ENCODE measurements at regions not wholly inside any gene's neighbourhood (a gene's known extent, or its start where the extent isn't known, plus 50 kb on each side); places are given as distances from the start of the nearest gene placed in this dataset.
"Not testable (repeated sequence)": the region's sequence is repeated elsewhere in the genome, so short reads cannot be mapped to it uniquely, and the experiment has no call there.

- not testable (repeated sequence) for DNase-seq (ENCODE audit: low read depth)
Observed at GRCh38 chr18:60015826-60016225, 116.0 kb downstream of the PMAIP1 start.

GRCh38 chr18:60013148-60013547, 113.4 kb downstream of the PMAIP1 start:
- not testable (repeated sequence) for DNase-seq (ENCODE audit: low read depth)

- no peak for DNase-seq (ENCODE audit: low read depth)
Observed at GRCh38 chr18:60010984-60011383, 111.2 kb downstream of the PMAIP1 start.

- no peak for DNase-seq (ENCODE audit: low read depth)
Observed at GRCh38 chr18:60010513-60010912, 110.7 kb downstream of the PMAIP1 start.

GRCh38 chr18:60007661-60008060, 107.9 kb downstream of the PMAIP1 start:
- DNase-seq (ENCODE audit: low read depth) = no peak

- DNase-seq (ENCODE audit: low read depth) = no peak
Observed at GRCh38 chr18:60003610-60004185, 103.9 kb downstream of the PMAIP1 start.

GRCh38 chr18:59996370-59996966, 96.7 kb downstream of the PMAIP1 start:
- DNase-seq (ENCODE audit: low read depth) = no peak

GRCh38 chr18:59994357-59994756, 94.6 kb downstream of the PMAIP1 start:
- DNase-seq (ENCODE audit: low read depth) = no peak

- DNase-seq (ENCODE audit: low read depth) = no peak
Observed at GRCh38 chr18:59993560-59993959, 93.8 kb downstream of the PMAIP1 start.

- DNase-seq (ENCODE audit: low read depth) = no peak
Observed at GRCh38 chr18:59990121-59990823, 90.5 kb downstream of the PMAIP1 start.

GRCh38 chr18:59988098-59988706, 88.4 kb downstream of the PMAIP1 start:
- DNase-seq (ENCODE audit: low read depth) = no peak

- no peak for DNase-seq (ENCODE audit: low read depth)
Observed at GRCh38 chr18:59987102-59987501, 87.3 kb downstream of the PMAIP1 start.

GRCh38 chr18:59986139-59986538, 86.3 kb downstream of the PMAIP1 start:
- no peak for DNase-seq (ENCODE audit: low read depth)

GRCh38 chr18:59985289-59985688, 85.5 kb downstream of the PMAIP1 start:
- no peak for DNase-seq (ENCODE audit: low read depth)

GRCh38 chr18:59983506-59983905, 83.7 kb downstream of the PMAIP1 start:
- DNase-seq (ENCODE audit: low read depth) = no peak

GRCh38 chr18:59980188-59980637, 80.4 kb downstream of the PMAIP1 start:
- no peak for DNase-seq (ENCODE audit: low read depth)

- DNase-seq (ENCODE audit: low read depth) = no peak
Observed at GRCh38 chr18:59971871-59972428, 72.2 kb downstream of the PMAIP1 start.

GRCh38 chr18:59971144-59971543, 71.3 kb downstream of the PMAIP1 start:
- DNase-seq (ENCODE audit: low read depth) = not testable (repeated sequence)

GRCh38 chr18:59969477-59970028, 69.8 kb downstream of the PMAIP1 start:
- DNase-seq (ENCODE audit: low read depth) = not testable (repeated sequence)

GRCh38 chr18:59968583-59968982, 68.8 kb downstream of the PMAIP1 start:
- no peak for DNase-seq (ENCODE audit: low read depth)

GRCh38 chr18:59967878-59968277, 68.1 kb downstream of the PMAIP1 start:
- DNase-seq (ENCODE audit: low read depth) = no peak

GRCh38 chr18:59966913-59967312, 67.1 kb downstream of the PMAIP1 start:
- no peak for DNase-seq (ENCODE audit: low read depth)

Data from forelimb muscle (tissue), 1 donor.